Stimulated activated CD4-positive, alpha-beta T cell treated with anti-CD3 and anti-CD28 coated beads, TNF-alpha, amount 100 ng/mL, for 1 hour (primary cell): ENCODE measurements at regions not wholly inside any gene's neighbourhood (a gene's known extent, or its start where the extent isn't known, plus 50 kb on each side); places are given as distances from the start of the nearest gene placed in this dataset.

Source experiments
- DNase-seq, 3 donors: peaks; one replicate each; pipeline ENCODE4 v3.0.0-alpha.2; 2020; ENCODE audit warnings: low read depth in 3 of 3, low spot score in 1 of 3

DNA sequence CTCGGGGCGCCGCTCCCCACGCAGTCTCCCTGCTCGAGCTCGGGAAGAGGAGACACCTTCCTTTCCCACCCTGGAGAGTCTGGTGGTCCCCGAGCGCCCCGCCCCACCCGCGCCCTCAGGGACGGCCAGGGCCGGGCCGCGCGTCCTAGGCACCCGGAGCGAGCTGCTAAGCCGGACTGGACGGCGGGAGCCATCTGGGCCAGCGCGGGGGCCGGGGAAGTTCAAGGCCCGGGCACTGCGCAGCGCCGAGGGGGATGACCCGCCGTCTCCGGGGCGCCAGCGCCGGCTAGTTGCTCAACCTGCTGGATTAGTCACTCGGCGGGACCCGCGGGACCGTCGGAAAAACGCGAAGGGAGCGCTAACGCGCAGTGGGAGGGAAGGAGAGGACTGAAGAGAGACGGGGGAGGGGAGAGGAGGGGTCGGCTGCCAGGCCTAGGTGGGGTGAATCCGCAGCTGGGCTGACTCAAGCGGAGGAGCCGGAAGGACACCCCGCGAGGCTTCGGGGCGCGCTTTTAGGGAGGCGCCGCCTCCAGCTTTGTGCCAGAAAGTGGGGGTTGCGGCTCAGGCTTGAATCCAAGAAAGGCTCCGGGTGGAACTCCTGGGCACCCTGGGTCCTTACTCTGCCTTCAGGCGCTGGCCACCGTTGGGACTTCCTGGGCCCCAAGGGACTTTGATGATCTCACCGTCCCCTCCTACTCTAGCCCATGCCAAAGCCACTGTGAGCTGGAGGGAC lies 75.7 kb upstream of the FOXP4 start:
- no peak for DNase-seq

DNA sequence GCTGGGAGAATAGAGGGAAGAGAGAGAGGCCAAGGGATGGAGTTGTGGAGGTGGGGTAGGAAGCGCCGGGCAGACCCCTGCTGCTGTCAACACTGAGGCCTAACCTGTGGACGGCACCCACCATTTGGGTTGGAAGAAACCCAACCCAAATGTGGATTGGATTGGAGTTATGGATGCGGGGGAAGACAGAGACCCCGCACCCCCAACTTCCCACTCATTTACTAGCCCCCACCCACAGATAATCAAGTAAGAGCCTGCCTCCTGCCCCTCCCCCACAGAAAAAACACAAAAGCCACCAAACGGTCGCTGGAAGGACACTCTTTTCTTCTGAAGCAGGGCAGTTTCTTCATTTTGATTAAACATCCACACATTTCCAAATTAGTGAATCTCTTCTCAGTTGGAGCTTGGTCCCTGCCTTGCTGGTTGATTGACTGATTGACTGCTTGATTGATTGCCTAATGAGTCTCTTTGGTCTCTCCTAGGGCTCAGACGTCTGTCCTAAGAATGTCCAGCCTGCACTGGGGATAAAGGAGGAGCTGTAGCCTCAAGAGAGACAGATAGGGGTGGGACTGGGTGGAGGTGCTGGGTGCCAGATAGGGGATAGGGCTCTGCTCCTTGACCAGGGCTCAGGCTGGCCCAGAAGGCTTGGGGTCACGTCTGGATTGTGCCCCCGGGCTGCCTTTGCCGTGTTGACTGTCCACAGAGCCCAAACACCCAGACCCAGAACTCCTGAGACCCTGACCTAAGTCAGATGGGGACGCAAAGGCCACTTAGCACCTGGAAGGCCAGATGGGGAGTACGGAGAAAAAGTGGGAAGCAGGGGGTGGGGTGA lies 74.9 kb upstream of the FOXP4 start:
- DNase-seq, result no peak

DNA sequence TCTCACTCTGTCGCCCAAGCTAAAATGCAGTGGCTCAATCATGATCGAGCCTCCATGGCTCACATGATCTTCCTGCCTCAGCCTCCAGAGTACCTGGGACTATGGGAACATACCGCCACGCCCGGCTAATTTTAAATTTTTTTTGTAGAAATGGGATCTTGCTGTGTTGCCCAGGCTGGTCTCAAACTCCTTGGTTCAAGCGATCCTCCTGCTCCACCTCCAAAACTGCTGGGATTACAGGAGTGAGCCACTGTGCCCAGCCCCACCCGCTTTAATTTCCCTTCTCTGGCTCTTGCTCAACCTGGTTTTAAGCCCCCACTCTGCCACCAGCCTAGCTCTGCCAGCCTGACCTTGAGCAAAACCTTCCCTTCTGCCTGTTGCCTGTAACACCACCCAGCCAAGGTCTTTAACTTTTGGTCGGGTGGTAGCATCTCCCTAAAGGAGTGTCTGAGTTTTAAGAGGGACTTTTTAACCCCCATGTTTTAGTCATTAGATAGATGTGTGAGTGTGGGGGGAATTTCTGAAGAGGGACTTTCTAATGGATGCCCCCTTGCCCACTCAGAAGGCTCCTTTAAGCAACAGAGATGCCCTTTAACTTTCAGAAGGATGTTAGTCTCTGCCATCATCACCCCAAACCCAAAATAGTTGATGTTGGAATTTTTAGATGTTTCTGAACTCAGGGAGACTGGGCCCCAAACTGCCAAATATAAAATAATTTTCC lies 71.8 kb upstream of the FOXP4 start:
- no peak for DNase-seq

DNA sequence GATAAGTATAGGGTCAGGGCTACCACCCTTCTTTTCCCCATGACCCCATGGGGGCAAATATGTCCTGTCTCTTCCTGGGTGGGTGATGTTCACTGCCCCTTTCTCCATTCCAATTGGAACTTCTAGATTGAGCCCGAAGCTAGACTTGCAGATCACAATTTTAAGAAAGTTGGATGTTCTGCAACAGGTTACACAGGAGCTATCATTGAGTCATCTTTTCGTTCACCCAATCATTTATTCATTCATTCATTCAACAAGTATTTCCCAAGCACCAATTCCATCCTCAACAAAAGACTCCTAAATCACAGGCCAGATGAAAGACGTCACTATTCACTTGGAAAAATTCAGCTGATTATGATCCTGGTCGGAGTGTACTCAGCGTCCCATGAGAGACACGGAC lies 71.0 kb upstream of the FOXP4 start:
- no peak for DNase-seq

DNA sequence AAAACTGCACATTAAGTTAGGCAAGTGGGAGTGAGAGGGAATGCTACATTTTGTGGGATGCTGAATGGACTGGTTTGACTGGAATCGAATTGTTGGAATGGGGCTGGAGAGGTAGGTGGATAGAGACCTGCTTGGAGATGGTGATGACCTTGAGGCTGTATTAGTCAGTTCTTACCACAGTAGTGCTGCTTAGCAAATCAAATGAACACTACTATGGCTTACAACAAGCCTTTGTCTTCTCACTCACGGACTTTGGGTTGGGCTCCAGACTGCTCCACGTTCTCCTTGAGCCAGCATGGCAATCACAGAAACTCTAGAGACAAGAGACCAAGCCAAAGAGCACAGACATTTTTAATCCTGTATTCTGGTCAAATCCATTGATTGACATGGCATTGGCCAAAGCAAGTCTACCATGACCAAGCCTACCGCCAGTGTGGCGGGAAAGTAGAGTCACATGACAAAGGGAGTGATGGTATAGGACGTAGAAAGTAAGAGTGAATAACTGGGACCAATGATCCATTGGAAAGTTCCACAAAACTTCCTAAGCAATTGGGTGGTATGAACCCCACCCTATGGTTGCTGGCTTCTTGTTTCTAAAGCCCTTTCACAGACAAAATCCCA lies 70.3 kb upstream of the FOXP4 start:
- DNase-seq, result no peak

DNA sequence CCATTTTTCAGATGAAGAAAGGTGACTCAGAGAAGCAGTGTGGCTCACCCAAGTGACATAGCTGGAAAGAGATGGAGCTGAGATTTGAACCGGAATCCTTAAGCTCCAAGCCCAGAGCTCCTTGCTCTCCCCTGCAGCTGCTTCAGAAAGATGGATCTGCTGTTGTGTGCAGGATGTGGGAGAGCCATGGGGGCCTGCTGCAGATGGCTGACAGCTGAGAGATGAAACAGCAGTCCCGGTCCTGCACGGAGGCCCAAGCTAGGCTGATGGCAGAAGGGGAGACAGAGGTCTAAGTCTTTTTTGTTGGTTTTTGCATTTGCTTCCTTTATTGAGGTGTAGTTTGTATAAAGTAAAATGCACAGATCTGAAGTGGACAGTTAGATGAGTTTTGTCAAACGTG lies 69.8 kb upstream of the FOXP4 start:
- DNase-seq, result no peak

DNA sequence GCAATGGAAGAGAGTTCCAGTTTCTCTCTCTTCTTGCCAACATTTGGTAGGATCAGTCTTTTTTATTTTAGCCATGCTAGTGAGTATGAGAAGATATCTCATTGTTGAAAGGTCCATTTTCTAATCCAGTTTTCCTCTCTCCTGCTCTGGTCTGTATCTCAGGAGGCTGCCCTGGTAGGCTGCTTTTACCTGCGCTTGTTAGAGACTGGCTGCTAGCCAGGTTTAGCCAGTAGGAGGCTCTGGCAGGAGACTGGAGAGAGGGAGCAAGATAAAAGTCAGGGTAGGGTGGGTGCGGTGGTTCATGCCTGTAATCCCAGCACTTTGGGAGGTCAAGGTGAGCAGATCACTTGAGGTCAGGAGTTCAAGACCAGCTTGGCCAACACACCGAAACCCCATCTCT lies 68.6 kb upstream of the FOXP4 start:
- DNase-seq, result no peak

DNA sequence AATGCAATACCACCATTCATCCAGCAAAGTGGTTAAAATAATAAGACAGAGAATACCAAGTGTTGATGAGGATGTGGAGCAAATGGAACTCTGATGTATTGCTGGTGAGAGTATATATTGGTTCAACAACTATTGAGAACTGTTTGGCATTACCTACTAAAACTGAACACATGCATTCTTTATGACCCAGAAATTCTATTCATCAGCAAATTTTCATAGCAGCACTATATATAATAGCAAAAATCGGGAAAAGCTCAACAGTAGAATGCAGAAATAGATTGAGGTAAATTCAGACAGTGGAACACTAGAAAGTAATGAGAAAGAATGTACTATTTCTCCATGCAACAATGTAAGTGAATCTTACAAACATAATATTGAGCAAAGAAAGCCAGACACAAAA lies 62.2 kb upstream of the FOXP4 start:
- DNase-seq, result no peak

DNA sequence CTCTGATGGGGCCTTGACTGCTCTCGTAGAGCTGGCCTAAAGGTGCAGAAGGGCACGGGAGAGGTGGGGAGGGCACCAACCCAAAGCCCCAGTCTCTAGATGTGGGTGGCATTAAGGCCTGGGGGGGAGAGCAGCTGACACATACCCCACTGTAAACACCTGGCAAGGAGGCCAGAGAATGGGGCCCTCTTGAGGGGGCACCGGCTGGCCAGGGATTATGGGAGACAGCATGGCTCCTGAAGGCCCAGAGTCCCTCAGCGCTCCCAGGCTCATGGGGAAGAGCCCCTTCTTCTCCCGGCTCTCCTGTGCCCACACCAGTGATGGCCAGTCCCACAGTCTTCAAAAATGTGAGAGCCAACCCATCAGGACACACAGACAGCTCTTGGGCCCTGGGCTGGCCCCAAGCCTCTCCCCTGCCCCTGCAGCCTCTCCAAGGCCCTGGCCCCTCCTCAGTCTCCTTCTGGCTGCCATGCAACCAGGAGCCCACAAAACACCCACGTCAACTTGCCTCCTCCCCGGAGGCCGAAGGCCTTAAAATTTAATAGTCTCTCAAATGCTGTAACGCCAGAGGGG lies 58.2 kb upstream of the FOXP4 start:
- no peak for DNase-seq

DNA sequence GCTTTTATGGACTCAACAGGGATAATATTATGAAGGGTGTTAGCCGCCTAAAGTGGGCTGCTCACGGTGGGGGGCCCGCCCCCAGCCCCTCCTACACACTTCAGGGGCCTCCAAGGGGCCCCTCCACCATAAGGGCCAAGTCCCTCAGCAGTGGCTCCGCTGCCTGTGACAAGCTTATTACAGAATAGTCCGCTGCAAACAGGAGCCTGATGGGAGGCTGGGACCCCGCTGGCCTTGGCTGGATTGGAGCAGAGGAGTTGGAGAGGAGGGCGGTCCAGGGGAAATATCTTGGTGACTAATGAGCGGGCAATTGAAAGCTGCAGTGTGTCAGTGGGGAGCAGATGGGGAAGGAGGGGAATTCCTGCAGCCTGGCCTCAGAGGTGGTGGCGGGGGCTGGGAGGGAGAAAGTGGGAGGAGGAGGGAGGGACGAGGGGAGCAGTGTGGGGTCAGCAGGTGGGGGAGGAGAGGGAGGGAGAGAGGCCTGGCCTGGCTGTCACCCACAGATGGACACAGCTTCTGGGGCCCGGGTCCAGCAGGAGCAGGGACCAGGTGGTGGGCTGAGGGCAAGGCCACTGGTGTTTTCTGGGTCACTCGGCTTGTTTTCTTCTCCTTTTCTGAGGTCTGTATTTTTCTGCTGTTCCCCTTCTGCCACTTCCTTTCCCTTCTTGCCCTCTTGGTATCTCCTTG lies 57.6 kb upstream of the FOXP4 start:
- no peak for DNase-seq

DNA sequence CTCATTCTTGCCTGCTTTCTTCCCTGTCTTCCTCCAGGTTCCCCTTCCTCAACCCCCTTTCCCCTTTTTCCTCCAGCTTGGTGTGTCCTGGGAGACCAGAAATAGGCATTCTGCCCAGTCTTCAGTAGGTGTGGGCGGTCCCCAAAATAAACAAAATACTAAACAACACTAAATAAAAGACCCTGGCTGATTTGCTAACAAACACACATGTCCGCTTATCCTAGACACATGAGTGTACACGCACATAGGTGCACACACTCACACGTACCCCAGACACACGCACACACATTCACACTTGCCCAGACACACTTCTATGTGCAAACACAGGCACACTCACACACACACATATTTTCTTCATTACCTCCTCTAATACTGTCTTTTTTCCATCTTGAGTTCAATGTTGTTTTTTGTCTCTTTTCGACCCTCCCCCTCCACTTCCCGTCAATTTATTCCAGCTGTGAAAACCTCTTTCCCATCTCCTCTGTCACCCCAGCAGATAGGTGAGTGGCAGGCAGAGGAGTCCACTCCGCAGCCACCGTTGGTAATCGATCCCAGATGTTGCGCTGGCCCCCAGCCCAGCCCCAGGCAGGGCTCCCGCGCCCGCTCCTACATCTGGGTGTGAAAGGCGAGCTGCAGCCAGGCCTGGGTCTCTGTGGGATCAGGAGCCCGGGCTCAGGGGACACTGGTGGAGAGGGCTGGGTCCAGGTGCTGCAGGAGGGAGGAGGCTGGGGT lies 56.9 kb upstream of the FOXP4 start:
- no peak for DNase-seq

DNA sequence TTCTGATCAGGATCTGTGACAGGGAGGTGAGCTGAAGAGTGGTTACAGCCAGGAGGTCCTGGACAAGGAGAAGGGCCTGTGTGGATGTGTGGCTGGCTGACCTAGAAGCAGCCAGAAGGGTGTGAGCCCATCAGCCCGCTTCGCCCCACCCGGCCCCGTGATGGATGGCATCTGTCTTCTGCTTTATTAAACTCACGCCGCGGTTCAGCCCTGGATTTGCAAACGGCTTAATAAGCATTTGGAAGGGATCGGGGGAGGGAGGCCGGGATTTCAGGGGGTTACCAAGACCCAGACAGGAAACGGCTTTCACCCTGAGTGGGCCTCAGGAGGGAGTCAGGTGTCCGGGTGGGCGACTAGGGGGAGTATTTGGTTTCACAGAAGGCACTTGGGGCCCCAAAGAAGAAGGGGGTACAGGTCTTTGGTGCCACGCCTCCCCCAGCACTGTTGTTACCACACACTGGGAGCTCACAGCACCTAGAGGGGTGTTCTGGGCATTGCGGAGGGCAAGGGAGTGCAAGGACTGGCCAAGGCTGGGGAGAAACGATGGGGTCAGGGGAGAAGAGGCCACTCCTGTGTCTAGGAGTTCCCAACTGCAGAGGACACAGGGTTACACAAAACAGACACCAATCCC lies 53.8 kb upstream of the FOXP4 start:
- no peak for DNase-seq

DNA sequence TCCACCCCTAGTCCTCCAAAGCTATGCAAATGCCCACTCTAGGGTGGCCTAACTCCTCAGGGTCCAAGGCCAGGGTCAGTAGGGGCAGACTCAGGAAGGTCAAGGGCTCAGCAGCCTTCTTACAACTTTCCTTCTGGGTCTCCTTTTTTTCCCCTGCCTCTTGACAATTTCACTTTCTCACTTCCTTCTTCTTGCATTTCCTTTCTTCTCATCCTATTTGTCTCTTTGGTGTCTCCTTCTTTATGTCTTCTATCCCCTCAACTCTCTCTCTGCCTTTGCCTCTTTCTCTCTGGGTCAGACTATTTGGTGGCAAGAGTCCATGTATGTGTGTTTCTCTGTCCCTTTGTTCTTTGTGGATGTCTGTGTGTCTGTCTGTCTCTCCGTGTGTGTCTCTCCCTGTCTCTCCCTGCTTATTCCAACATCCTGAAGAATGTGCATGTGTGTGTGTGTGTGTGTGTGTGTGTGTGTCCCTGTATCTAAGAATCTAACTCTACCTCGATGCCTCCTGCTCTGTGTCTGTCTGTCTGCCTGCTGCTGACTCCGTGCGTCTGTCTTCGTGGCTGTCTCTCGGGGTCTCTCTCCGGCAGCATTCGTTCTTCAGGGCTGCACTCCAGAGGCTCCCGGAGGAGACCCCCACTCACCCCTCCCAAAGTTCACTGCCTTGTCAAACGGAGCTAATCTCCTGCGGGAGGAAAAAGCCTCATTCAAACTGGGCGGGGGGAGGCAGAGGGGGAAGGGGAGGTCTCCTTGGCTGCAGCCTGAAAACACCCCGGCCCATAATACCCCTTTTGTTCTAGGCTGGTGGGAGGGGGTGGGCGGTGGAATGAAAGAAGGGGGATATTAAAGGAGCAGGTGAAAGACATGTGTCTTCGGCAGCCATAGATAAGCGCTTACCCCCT lies 51.7 kb upstream of the FOXP4 start:
- no peak for DNase-seq
